HCT116 (cell line): ENCODE measurements at regions not wholly inside any gene's neighbourhood (a gene's known extent, or its start where the extent isn't known, plus 50 kb on each side); places are given as distances from the start of the nearest gene placed in this dataset.

Experiments
- ATAC-seq: fragments of 200-7000 bp; cut with Tn5 transposase; 2 replicates; pipeline ENCODE4 v1.9.1; 2020; ENCODE audit warnings: mild to moderate bottlenecking, moderate library complexity
- BruUV-seq: library from RNA; stranded (reverse); fragments of 400-500 nt; replicated peaks from 2 replicates; lab custom pipeline; 2021; lab: Mats Ljungman, UMichigan
- CTCF ChIA-PET: fragments of 300-600 bp; sonication (Branson Sonifier 250); formaldehyde crosslinking; loops from one replicate; lab custom pipeline; 2021; ENCODE audit warnings: antibody characterized with exemption; lab: Charles Lee
- POLR2A ChIA-PET: fragments of 300-600, 350-600 bp; sonication (Branson Sonifier 250); formaldehyde crosslinking; loops from one replicate; lab custom pipeline; 2021; ENCODE audit warnings: antibody characterized with exemption; lab: Charles Lee
- RAD21 ChIA-PET, 2 experiments: fragments of 300-600 bp; sonication (Branson Sonifier 250); formaldehyde crosslinking; loops; one replicate each; lab custom pipeline; 2023; ENCODE audit warnings: low total read pairs in 2 of 2; ENCODE audit not compliant: uncharacterized antibody in 2 of 2, unreplicated experiment in 2 of 2, low non-redundant PET in 1 of 2; lab: Charles Lee
- DNase-seq: peaks from one replicate; pipeline ENCODE4 v3.0.0-alpha.2; 2010; ENCODE audit warnings: low read depth, low spot score
- H2AFZ ChIP-seq: fragments of 200-600 bp; shearing (Covaris generic), sonication (generic); 2 replicates; pipeline ENCODE4 v1.6.1; 2017; ENCODE audit warnings: low read depth, mixed run types, mixed read lengths, antibody characterized with exemption, low read length; ENCODE audit not compliant: poor library complexity, severe bottlenecking
- H3K27ac ChIP-seq: 2 replicates; pipeline ENCODE4 v1.5.1; 2012; ENCODE audit warnings: low read depth, low read length
- H3K27me3 ChIP-seq: fragments of 200-600 bp; sonication (generic); 2 replicates; pipeline ENCODE4 v1.6.1; 2016; ENCODE audit warnings: mixed run types, low read length, mixed read lengths; ENCODE audit not compliant: insufficient read depth
- H3K36me3 ChIP-seq, 2 experiments: fragments of 200-500 bp in 1 of 2; fragments of 200-600 bp in 1 of 2; sonication (Bioruptor generic) in 1 of 2; sonication (generic) in 1 of 2; 2 replicates each; pipeline versions ENCODE4 v1.5.1 to v1.6.1; 2014 to 2016; ENCODE audit warnings: low read length in 2 of 2, inconsistent platforms in 1 of 2, mixed read lengths in 1 of 2, mixed run types in 1 of 2; ENCODE audit not compliant: insufficient read depth in 2 of 2, control insufficient read depth in 1 of 2
- H3K4me1 ChIP-seq, 2 experiments: fragments of 200-600 bp in 1 of 2; sonication (generic) in 1 of 2; 2 replicates each; pipeline versions ENCODE4 v1.5.1 to v1.6.1; 2012 to 2017; ENCODE audit warnings: low read length in 2 of 2, inconsistent platforms in 1 of 2, mild to moderate bottlenecking in 1 of 2, mixed read lengths in 1 of 2, mixed run types in 1 of 2, moderate library complexity in 1 of 2; ENCODE audit not compliant: insufficient read depth in 2 of 2, control insufficient read depth in 1 of 2
- H3K4me2 ChIP-seq: fragments of 200-600 bp; sonication (generic); 2 replicates; pipeline ENCODE4 v1.6.1; 2017; ENCODE audit warnings: mixed run types, low read length, mixed read lengths
- H3K4me3 ChIP-seq, 2 experiments: fragments of 200-600 bp in 1 of 2; sonication (generic) in 1 of 2; replicated peaks in 1 of 2; 2 replicates each; pipeline ENCODE4 v1.5.1; 2011 to 2016; ENCODE audit warnings: low read length in 2 of 2, control low read depth in 1 of 2, low read depth in 1 of 2, mild to moderate bottlenecking in 1 of 2, mixed read lengths in 1 of 2, mixed run types in 1 of 2
- H3K79me2 ChIP-seq: fragments of 200-600 bp; sonication (generic); 2 replicates; pipeline ENCODE4 v1.6.1; 2017; ENCODE audit warnings: mild to moderate bottlenecking, mixed run types, low read length, moderate library complexity, mixed read lengths; ENCODE audit not compliant: insufficient read depth
- H3K9ac ChIP-seq: fragments of 200-600 bp; sonication (generic); 2 replicates; pipeline ENCODE4 v1.6.1; 2016; ENCODE audit warnings: low read length, mixed read lengths
- H3K9me2 ChIP-seq: fragments of 200-600 bp; sonication (generic), shearing (Covaris generic); 2 replicates; pipeline ENCODE4 v1.6.1; 2017; ENCODE audit warnings: mixed run types, mild to moderate bottlenecking, moderate library complexity; ENCODE audit not compliant: insufficient read depth
- H3K9me3 ChIP-seq, 2 experiments: fragments of 200-500 bp in 1 of 2; fragments of 200-600 bp in 1 of 2; sonication (Bioruptor generic) in 1 of 2; sonication (generic) in 1 of 2; 2 replicates each; pipeline ENCODE4 v1.6.1; 2014 to 2017; ENCODE audit warnings: low read length in 2 of 2, mixed read lengths in 2 of 2, inconsistent platforms in 1 of 2, low read depth in 1 of 2, mild to moderate bottlenecking in 1 of 2, mixed run types in 1 of 2, moderate library complexity in 1 of 2; ENCODE audit not compliant: control insufficient read depth in 1 of 2, insufficient read depth in 1 of 2
- H4K20me1 ChIP-seq: fragments of 200-600 bp; sonication (generic), shearing (Covaris generic); 2 replicates; pipeline ENCODE4 v1.6.1; 2017; ENCODE audit warnings: mixed run types, mild to moderate bottlenecking, moderate library complexity; ENCODE audit not compliant: insufficient read depth
- ELF1 ChIP-seq: IDR thresholded peaks from 2 replicates; pipeline ENCODE4 v1.6.1; 2012; ENCODE audit warnings: low read depth, borderline replicate concordance
- EZH2 ChIP-seq: fragments of 200-600 bp; sonication (generic); IDR thresholded peaks from 2 replicates; pipeline ENCODE4 v1.6.1; 2017; ENCODE audit warnings: antibody characterized with exemption, mixed run types
- EZH2phosphoT487 ChIP-seq: fragments of 200-600 bp; IDR thresholded peaks from 2 replicates; pipeline ENCODE4 v1.6.1; 2018; ENCODE audit warnings: antibody characterized with exemption, borderline replicate concordance
- JUND ChIP-seq: IDR thresholded peaks from 2 replicates; pipeline ENCODE4 v1.6.1; 2012
- SIN3A ChIP-seq: IDR thresholded peaks from 2 replicates; pipeline ENCODE4 v1.6.1; 2012; ENCODE audit warnings: low read depth
- SP1 ChIP-seq: IDR thresholded peaks from 2 replicates; pipeline ENCODE4 v1.6.1; 2012; ENCODE audit warnings: low read depth
- TCF7L2 ChIP-seq: IDR thresholded peaks from 2 replicates; pipeline ENCODE4 v1.7.0; 2011; ENCODE audit warnings: borderline replicate concordance, inconsistent platforms; ENCODE audit not compliant: insufficient read depth, insufficient read length; ENCODE audit errors: extremely low read depth
- YY1 ChIP-seq: IDR thresholded peaks from 2 replicates; pipeline ENCODE4 v1.6.1; 2011; ENCODE audit warnings: low read length, low read depth, moderate library complexity, mild to moderate bottlenecking; ENCODE audit not compliant: insufficient replicate concordance; ENCODE audit errors: extremely low read depth
- ZNF274 ChIP-seq: fragments of 200-500 bp; sonication (Bioruptor generic); IDR thresholded peaks from 2 replicates; pipeline ENCODE4 v1.6.1; 2014; ENCODE audit warnings: mild to moderate bottlenecking, low read depth, low read length, inconsistent platforms
- intact Hi-C: fragments of 100-400 bp; cut with micrococcal nuclease; formaldehyde crosslinking; loops from 2 replicates; pipeline ENCODE4 v1.10.0; 2022
- TF ChIP-seq, protein P1 (sequence below): IDR thresholded peaks from 2 replicates; pipeline ENCODE4 v1.6.1; 2011; ENCODE audit warnings: mild to moderate bottlenecking, low read length, moderate library complexity; ENCODE audit not compliant: insufficient replicate concordance; ENCODE audit errors: extremely low read depth
- TF ChIP-seq, protein P2 (sequence below), 3 experiments: fragments of 200-600 bp in 1 of 3; sonication (generic) in 1 of 3; IDR thresholded peaks in 2 of 3; conservative IDR thresholded peaks in 1 of 3; 2 replicates each; pipeline ENCODE4 v1.5.1; 2012 to 2017; ENCODE audit warnings: low read depth in 2 of 3, low read length in 2 of 3, antibody characterized with exemption in 1 of 3, borderline replicate concordance in 1 of 3, control low read depth in 1 of 3, mild to moderate bottlenecking in 1 of 3, mixed read lengths in 1 of 3, mixed run types in 1 of 3, moderate library complexity in 1 of 3; ENCODE audit not compliant: insufficient read depth in 1 of 3
- TF ChIP-seq, protein P3 (sequence below): IDR thresholded peaks from 2 replicates; pipeline ENCODE4 v1.6.1; 2012

DNA sequence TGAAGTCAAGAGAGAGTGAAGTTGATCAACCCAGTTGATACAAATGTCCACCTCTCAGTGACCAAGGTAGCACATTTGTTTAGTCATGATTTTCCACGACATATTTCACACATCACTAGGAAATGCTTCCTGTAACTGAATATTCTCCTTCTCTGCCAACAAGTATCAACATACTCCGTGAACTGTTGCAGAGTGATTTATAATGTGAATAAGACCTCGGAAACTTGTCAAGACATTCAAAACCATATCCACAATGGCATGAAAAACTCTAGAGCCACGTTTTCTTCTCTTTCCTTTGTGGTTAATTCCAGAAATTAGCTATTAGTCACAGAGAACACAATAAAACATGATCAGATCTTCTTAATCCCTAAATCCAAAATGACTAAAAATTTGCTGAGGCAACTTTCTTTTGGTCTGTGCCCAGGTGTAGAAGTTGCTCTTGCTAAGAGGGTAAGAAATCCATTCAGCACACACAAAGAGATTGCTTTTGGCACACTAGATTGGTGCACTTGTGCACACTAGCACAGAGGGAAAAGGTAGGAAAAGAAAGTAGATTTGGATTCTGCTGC is 244.3 kb upstream of the NRIP1 start:
- RAD21 ChIA-PET, result no interaction called here
- Histone ChIP-seq H2AFZ (no peak overlapping the region), H4K20me1 (no peaks in the 10 kb centered on the region), H3K9ac (no peak overlapping the region), H3K9me3 (0 out of 4 replicates have a peak, but pooled peaks cover 0 to 3% of the 10 kb centered on the region in 2 experiments), H3K79me2 (no peaks in the 10 kb centered on the region), H3K9me2 (no peaks in the 10 kb centered on the region), H3K27ac (no peak overlapping the region), H3K4me1 (no peaks in the 10 kb centered on the region), H3K36me3 (no peaks in the 10 kb centered on the region), H3K4me2 (no peak overlapping the region), H3K4me3 (no peak overlapping the region), H3K27me3 (no peaks in the 10 kb centered on the region)
- POLR2A ChIA-PET, result no interaction called here
- DNase-seq, result no peak
- TF ChIP-seq JUND (no peak), YY1 (no peak), TCF7L2 (no peak)
- TF ChIP-seq, protein P1, sequence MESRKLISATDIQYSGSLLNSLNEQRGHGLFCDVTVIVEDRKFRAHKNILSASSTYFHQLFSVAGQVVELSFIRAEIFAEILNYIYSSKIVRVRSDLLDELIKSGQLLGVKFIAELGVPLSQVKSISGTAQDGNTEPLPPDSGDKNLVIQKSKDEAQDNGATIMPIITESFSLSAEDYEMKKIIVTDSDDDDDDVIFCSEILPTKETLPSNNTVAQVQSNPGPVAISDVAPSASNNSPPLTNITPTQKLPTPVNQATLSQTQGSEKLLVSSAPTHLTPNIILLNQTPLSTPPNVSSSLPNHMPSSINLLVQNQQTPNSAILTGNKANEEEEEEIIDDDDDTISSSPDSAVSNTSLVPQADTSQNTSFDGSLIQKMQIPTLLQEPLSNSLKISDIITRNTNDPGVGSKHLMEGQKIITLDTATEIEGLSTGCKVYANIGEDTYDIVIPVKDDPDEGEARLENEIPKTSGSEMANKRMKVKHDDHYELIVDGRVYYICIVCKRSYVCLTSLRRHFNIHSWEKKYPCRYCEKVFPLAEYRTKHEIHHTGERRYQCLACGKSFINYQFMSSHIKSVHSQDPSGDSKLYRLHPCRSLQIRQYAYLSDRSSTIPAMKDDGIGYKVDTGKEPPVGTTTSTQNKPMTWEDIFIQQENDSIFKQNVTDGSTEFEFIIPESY, result no peak
- intact Hi-C loops, result no loop called here
- no TSS peak for BruUV-seq
- CTCF ChIA-PET, result no interaction called here
- ATAC-seq, result no peak

- ChIA-PET CTCF (no interaction called here), POLR2A (no interaction called here)
- ATAC-seq, result no peak
Measured at GRCh38 chr21:15309721-15310120, 244.9 kb upstream of the NRIP1 start.

More at GRCh38 chr21:15309721-15310120, 244.9 kb upstream of the NRIP1 start:
- no peak overlapping the region for H3K9ac ChIP-seq
- H3K27ac ChIP-seq, result no peak overlapping the region
- no TSS peak for BruUV-seq
- no peaks in the 10 kb centered on the region for H4K20me1 ChIP-seq
- no peaks in the 10 kb centered on the region for H3K27me3 ChIP-seq
- no peak for DNase-seq
- no peaks in the 10 kb centered on the region for H3K9me2 ChIP-seq
- no peak overlapping the region for H2AFZ ChIP-seq
- H3K4me2 ChIP-seq, result no peak overlapping the region
- no peak for TF ChIP-seq SIN3A
- no peak for TF ChIP-seq JUND
- TF ChIP-seq, protein P2, sequence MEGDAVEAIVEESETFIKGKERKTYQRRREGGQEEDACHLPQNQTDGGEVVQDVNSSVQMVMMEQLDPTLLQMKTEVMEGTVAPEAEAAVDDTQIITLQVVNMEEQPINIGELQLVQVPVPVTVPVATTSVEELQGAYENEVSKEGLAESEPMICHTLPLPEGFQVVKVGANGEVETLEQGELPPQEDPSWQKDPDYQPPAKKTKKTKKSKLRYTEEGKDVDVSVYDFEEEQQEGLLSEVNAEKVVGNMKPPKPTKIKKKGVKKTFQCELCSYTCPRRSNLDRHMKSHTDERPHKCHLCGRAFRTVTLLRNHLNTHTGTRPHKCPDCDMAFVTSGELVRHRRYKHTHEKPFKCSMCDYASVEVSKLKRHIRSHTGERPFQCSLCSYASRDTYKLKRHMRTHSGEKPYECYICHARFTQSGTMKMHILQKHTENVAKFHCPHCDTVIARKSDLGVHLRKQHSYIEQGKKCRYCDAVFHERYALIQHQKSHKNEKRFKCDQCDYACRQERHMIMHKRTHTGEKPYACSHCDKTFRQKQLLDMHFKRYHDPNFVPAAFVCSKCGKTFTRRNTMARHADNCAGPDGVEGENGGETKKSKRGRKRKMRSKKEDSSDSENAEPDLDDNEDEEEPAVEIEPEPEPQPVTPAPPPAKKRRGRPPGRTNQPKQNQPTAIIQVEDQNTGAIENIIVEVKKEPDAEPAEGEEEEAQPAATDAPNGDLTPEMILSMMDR (IDR thresholded peaks at IDR 0.05 in 2 of 3, conservative IDR thresholded peaks at IDR 0.05 in 1 of 3; ENCODE audit: borderline replicate concordance in 1 of 3, insufficient read depth in 1 of 3, low read depth in 2 of 3, low read length in 2 of 3), result no peak
- TF ChIP-seq SP1, result no peak
- TF ChIP-seq, protein P3, sequence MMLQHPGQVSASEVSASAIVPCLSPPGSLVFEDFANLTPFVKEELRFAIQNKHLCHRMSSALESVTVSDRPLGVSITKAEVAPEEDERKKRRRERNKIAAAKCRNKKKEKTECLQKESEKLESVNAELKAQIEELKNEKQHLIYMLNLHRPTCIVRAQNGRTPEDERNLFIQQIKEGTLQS, result no peak
- TF ChIP-seq EZH2, result no peak
- no peak for TF ChIP-seq EZH2phosphoT487
- TF ChIP-seq ELF1, result no peak
- no peak for TF ChIP-seq ZNF274
- TF ChIP-seq TCF7L2, result no peak
- no peak overlapping the region for H3K4me3 ChIP-seq
- no peaks in the 10 kb centered on the region for H3K36me3 ChIP-seq
- H3K9me3 ChIP-seq, result 0 out of 4 replicates have a peak, but pooled peaks cover 0 to 3% of the 10 kb centered on the region in 2 experiments
- no peaks in the 10 kb centered on the region for H3K4me1 ChIP-seq
- no peaks in the 10 kb centered on the region for H3K79me2 ChIP-seq
- RAD21 ChIA-PET, result no interaction called here
- intact Hi-C loops, result no loop called here
